ENCODE measurements at regions not wholly inside any gene's neighbourhood (a gene's known extent, or its start where the extent isn't known, plus 50 kb on each side); places are given as distances from the start of the nearest gene placed in this dataset.

DNA sequence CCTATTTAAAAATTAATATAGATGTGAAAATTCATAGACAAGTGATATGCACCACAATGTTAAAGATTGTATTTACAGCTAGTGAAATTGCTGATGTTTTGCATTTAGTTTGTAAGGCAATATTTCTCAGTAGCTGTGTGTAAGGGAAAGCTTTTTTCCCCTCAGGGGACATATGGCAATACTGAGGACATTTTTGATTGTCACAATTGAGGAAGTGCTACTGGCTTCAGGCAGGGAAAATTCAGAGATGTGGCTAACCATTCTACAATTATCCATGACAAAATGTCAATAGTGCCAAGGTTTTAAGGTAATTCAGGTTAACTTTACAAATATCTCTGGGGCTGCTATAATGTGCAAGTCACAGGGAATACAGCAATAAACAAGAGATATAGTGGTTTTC is 66.1 kb upstream of the IL15 start:
- no peak overlapping the region for H3K27ac ChIP-seq
- no peaks in the 10 kb centered on the region for H3K4me1 ChIP-seq
- no peak overlapping the region for H3K4me3 ChIP-seq (ENCODE audit: low read depth, low read length)
- H3K9me3 ChIP-seq (ENCODE audit: control insufficient read depth, low read length), result no peaks in the 10 kb centered on the region
- no peak overlapping the region for H3K9ac ChIP-seq
- H3K4me2 ChIP-seq (ENCODE audit: low read length), result no peak overlapping the region
- no peaks in the 10 kb centered on the region for H3K79me2 ChIP-seq
- no peak for TF ChIP-seq CTCF (IDR thresholded peaks at IDR 0.05)
- no peaks in the 10 kb centered on the region for H3K36me3 ChIP-seq (ENCODE audit: control insufficient read depth, insufficient read depth, low read length)
- no peak overlapping the region for H2AFZ ChIP-seq
- no peaks in the 10 kb centered on the region for H3K27me3 ChIP-seq (ENCODE audit: control insufficient read depth, insufficient read depth, low read length)

- Histone ChIP-seq H3K4me2 (ENCODE audit: low read length) (no peak overlapping the region), H3K27ac (no peak overlapping the region), H3K4me3 (ENCODE audit: low read depth, low read length) (no peak overlapping the region), H3K9me3 (ENCODE audit: control insufficient read depth, low read length) (no peaks in the 10 kb centered on the region), H3K27me3 (ENCODE audit: control insufficient read depth, insufficient read depth, low read length) (no peaks in the 10 kb centered on the region), H2AFZ (no peak overlapping the region), H3K4me1 (no peaks in the 10 kb centered on the region), H3K79me2 (no peaks in the 10 kb centered on the region), H3K36me3 (ENCODE audit: control insufficient read depth, insufficient read depth, low read length) (no peaks in the 10 kb centered on the region), H3K9ac (no peak overlapping the region)
- no peak for TF ChIP-seq CTCF (IDR thresholded peaks at IDR 0.05)
Measured at GRCh38 chr4:141571362-141571761, 65.0 kb upstream of the IL15 start.

- Histone ChIP-seq H3K79me2 (no peaks in the 10 kb centered on the region), H3K4me2 (ENCODE audit: low read length) (no peak overlapping the region), H2AFZ (no peak overlapping the region), H3K4me1 (no peaks in the 10 kb centered on the region), H3K36me3 (ENCODE audit: control insufficient read depth, insufficient read depth, low read length) (no peaks in the 10 kb centered on the region), H3K4me3 (ENCODE audit: low read depth, low read length) (no peak overlapping the region), H3K27ac (no peak overlapping the region), H3K9me3 (ENCODE audit: control insufficient read depth, low read length) (no peaks in the 10 kb centered on the region), H3K9ac (no peak overlapping the region), H3K27me3 (ENCODE audit: control insufficient read depth, insufficient read depth, low read length) (no peaks in the 10 kb centered on the region)
- TF ChIP-seq CTCF (IDR thresholded peaks at IDR 0.05), result no peak
Measured at GRCh38 chr4:141571793-141572192, 64.6 kb upstream of the IL15 start.

DNA sequence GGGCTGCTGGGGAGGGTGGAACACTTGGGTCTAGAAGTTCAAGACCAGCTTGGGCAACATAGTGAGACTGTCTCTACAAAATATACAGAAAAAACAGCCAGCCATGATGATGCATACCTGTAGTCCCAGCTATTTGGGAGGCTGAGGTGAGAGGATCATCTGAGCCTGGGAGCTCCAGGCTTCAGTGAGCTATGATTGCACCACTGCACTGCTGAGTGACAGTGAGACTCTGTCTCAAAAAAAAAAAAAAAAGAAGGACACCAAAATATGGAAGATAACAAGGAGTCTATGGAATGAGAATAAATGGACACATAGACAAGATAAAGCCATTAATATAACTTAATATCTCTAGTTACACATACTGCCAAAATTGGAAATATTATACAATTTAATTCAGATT is 62.7 kb upstream of the IL15 start:
- H3K79me2 ChIP-seq, result no peaks in the 10 kb centered on the region
- no peak for TF ChIP-seq CTCF (IDR thresholded peaks at IDR 0.05)
- H3K27me3 ChIP-seq (ENCODE audit: control insufficient read depth, insufficient read depth, low read length), result no peaks in the 10 kb centered on the region
- H3K4me2 ChIP-seq (ENCODE audit: low read length), result no peak overlapping the region
- no peaks in the 10 kb centered on the region for H3K9me3 ChIP-seq (ENCODE audit: control insufficient read depth, low read length)
- no peaks in the 10 kb centered on the region for H3K36me3 ChIP-seq (ENCODE audit: control insufficient read depth, insufficient read depth, low read length)
- no peak overlapping the region for H3K4me3 ChIP-seq (ENCODE audit: low read depth, low read length)
- no peak overlapping the region for H2AFZ ChIP-seq
- H3K9ac ChIP-seq, result no peak overlapping the region
- no peaks in the 10 kb centered on the region for H3K4me1 ChIP-seq
- H3K27ac ChIP-seq, result no peak overlapping the region

DNA sequence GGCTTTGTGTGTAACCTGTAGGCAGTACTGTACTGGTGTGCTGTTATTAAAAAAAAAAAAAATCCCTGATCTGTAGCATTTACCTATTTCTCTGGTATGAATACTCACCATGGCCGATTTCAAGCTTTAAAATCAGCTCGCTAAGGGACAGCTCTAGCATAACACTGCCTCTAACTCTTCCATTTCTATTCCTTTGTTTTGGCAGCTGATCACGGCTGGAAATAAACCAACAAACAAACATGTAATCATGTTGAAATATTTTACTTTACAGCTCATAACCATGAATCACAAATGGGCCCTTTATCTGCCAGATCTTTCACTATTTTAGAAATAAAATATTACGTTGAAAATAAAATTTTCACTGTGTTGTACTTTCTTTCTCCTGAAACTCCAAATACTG is 60.5 kb upstream of the IL15 start:
- TF ChIP-seq CTCF (IDR thresholded peaks at IDR 0.05), result no peak
- H3K9me3 ChIP-seq (ENCODE audit: control insufficient read depth, low read length), result no peaks in the 10 kb centered on the region
- H3K4me3 ChIP-seq (ENCODE audit: low read depth, low read length), result no peak overlapping the region
- no peak overlapping the region for H3K4me2 ChIP-seq (ENCODE audit: low read length)
- H3K27ac ChIP-seq, result no peak overlapping the region
- no peaks in the 10 kb centered on the region for H3K79me2 ChIP-seq
- H3K4me1 ChIP-seq, result no peaks in the 10 kb centered on the region
- H3K36me3 ChIP-seq (ENCODE audit: control insufficient read depth, insufficient read depth, low read length), result no peaks in the 10 kb centered on the region
- no peak overlapping the region for H2AFZ ChIP-seq
- no peaks in the 10 kb centered on the region for H3K27me3 ChIP-seq (ENCODE audit: control insufficient read depth, insufficient read depth, low read length)
- H3K9ac ChIP-seq, result no peak overlapping the region

Data from parathyroid adenoma (tissue), 2 donors.